ENCODE measurements at regions not wholly inside any gene's neighbourhood (a gene's known extent, or its start where the extent isn't known, plus 50 kb on each side); places are given as distances from the start of the nearest gene placed in this dataset.

DNA sequence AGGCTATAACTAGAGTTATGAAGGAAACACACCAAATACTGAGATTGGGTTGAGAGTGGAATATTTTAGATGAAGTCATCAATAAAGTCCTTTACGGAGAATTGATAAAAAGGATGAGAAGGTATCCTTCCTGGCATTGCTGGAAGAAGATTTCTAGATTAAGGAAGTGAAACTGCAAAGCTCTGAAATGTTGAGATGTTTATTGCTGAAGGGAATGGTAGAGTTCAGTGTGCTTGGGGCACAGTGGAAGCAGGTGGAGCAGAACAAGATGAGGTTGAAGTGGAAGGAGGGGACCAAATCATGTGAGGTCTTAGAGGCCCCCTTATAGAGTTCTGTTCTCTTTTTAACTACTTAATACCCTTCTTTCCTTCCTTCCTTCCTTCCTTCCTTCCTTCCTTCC, 848.5 kb downstream of the RAB28 start:
- DNase-seq (ENCODE audit: low spot score) (no peak), ATAC-seq (no peak)
- Mint-ChIP-seq H3K9me3 (peaks cover 21% of the 10 kb centered on the region), H3K4me3 (no peak overlapping the region), H3K27ac (no peak overlapping the region), H3K36me3 (ENCODE audit: low read depth) (peaks cover 19% of the 10 kb centered on the region; the same call in 2 of the 3 replicates), H3K27me3 (ENCODE audit: insufficient read depth, low read depth, poor library complexity) (no peaks in the 10 kb centered on the region), H3K4me1 (peaks cover 3% of the 10 kb centered on the region; the same call in 2 of the 3 replicates)
- no peaks in the 10 kb centered on the region for H3K79me2 ChIP-seq (replicated peaks; ENCODE audit: insufficient read depth)
- H4K20me1 ChIP-seq (replicated peaks; ENCODE audit: insufficient read depth) = no peaks in the 10 kb centered on the region
- H3K36me3 ChIP-seq (ENCODE audit: insufficient read depth) = peaks cover 10% of the 10 kb centered on the region; the same call in 1 of the 2 replicates
- H2AFZ ChIP-seq = no peak overlapping the region
- no peak overlapping the region for H3K4me2 ChIP-seq
- no peaks in the 10 kb centered on the region for H3K4me1 ChIP-seq (ENCODE audit: insufficient read depth)
- TF ChIP-seq, protein P1, sequence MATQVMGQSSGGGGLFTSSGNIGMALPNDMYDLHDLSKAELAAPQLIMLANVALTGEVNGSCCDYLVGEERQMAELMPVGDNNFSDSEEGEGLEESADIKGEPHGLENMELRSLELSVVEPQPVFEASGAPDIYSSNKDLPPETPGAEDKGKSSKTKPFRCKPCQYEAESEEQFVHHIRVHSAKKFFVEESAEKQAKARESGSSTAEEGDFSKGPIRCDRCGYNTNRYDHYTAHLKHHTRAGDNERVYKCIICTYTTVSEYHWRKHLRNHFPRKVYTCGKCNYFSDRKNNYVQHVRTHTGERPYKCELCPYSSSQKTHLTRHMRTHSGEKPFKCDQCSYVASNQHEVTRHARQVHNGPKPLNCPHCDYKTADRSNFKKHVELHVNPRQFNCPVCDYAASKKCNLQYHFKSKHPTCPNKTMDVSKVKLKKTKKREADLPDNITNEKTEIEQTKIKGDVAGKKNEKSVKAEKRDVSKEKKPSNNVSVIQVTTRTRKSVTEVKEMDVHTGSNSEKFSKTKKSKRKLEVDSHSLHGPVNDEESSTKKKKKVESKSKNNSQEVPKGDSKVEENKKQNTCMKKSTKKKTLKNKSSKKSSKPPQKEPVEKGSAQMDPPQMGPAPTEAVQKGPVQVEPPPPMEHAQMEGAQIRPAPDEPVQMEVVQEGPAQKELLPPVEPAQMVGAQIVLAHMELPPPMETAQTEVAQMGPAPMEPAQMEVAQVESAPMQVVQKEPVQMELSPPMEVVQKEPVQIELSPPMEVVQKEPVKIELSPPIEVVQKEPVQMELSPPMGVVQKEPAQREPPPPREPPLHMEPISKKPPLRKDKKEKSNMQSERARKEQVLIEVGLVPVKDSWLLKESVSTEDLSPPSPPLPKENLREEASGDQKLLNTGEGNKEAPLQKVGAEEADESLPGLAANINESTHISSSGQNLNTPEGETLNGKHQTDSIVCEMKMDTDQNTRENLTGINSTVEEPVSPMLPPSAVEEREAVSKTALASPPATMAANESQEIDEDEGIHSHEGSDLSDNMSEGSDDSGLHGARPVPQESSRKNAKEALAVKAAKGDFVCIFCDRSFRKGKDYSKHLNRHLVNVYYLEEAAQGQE (IDR thresholded peaks at IDR 0.05; ENCODE audit: unreplicated experiment) = no peak
- TF ChIP-seq POLR2AphosphoS5 (IDR thresholded peaks at IDR 0.05; ENCODE audit: low read depth) (no peak), STAT1 (IDR thresholded peaks at IDR 0.05; ENCODE audit: unreplicated experiment) (no peak), EZH2phosphoT487 (IDR thresholded peaks at IDR 0.05; ENCODE audit: unreplicated experiment) (no peak), CREB1 (CRISPR knock-in tag; IDR thresholded peaks at IDR 0.05; ENCODE audit: low read depth) (no peak), JUNB (IDR thresholded peaks at IDR 0.05; ENCODE audit: unreplicated experiment) (no peak), NANOG (IDR thresholded peaks at IDR 0.05; ENCODE audit: borderline replicate concordance) (no peak), ZNF114 (CRISPR knock-in tag; IDR thresholded peaks at IDR 0.05) (no peak), EZH2 (IDR thresholded peaks at IDR 0.05; ENCODE audit: low read depth, unreplicated experiment) (no peak)
- TF ChIP-seq, protein P2, sequence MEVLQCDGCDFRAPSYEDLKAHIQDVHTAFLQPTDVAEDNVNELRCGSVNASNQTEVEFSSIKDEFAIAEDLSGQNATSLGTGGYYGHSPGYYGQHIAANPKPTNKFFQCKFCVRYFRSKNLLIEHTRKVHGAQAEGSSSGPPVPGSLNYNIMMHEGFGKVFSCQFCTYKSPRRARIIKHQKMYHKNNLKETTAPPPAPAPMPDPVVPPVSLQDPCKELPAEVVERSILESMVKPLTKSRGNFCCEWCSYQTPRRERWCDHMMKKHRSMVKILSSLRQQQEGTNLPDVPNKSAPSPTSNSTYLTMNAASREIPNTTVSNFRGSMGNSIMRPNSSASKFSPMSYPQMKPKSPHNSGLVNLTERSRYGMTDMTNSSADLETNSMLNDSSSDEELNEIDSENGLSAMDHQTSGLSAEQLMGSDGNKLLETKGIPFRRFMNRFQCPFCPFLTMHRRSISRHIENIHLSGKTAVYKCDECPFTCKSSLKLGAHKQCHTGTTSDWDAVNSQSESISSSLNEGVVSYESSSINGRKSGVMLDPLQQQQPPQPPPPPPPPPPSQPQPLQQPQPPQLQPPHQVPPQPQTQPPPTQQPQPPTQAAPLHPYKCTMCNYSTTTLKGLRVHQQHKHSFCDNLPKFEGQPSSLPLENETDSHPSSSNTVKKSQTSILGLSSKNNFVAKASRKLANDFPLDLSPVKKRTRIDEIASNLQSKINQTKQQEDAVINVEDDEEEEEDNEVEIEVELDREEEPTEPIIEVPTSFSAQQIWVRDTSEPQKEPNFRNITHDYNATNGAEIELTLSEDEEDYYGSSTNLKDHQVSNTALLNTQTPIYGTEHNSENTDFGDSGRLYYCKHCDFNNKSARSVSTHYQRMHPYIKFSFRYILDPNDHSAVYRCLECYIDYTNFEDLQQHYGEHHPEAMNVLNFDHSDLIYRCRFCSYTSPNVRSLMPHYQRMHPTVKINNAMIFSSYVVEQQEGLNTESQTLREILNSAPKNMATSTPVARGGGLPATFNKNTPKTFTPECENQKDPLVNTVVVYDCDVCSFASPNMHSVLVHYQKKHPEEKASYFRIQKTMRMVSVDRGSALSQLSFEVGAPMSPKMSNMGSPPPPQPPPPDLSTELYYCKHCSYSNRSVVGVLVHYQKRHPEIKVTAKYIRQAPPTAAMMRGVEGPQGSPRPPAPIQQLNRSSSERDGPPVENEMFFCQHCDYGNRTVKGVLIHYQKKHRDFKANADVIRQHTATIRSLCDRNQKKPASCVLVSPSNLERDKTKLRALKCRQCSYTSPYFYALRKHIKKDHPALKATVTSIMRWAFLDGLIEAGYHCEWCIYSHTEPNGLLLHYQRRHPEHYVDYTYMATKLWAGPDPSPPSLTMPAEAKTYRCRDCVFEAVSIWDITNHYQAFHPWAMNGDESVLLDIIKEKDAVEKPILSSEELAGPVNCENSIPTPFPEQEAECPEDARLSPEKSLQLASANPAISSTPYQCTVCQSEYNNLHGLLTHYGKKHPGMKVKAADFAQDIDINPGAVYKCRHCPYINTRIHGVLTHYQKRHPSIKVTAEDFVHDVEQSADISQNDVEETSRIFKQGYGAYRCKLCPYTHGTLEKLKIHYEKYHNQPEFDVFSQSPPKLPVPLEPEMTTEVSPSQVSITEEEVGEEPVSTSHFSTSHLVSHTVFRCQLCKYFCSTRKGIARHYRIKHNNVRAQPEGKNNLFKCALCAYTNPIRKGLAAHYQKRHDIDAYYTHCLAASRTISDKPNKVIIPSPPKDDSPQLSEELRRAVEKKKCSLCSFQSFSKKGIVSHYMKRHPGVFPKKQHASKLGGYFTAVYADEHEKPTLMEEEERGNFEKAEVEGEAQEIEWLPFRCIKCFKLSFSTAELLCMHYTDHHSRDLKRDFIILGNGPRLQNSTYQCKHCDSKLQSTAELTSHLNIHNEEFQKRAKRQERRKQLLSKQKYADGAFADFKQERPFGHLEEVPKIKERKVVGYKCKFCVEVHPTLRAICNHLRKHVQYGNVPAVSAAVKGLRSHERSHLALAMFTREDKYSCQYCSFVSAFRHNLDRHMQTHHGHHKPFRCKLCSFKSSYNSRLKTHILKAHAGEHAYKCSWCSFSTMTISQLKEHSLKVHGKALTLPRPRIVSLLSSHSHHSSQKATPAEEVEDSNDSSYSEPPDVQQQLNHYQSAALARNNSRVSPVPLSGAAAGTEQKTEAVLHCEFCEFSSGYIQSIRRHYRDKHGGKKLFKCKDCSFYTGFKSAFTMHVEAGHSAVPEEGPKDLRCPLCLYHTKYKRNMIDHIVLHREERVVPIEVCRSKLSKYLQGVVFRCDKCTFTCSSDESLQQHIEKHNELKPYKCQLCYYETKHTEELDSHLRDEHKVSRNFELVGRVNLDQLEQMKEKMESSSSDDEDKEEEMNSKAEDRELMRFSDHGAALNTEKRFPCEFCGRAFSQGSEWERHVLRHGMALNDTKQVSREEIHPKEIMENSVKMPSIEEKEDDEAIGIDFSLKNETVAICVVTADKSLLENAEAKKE (CRISPR knock-in tag; IDR thresholded peaks at IDR 0.05) = no peak
- TF ChIP-seq, protein P3, sequence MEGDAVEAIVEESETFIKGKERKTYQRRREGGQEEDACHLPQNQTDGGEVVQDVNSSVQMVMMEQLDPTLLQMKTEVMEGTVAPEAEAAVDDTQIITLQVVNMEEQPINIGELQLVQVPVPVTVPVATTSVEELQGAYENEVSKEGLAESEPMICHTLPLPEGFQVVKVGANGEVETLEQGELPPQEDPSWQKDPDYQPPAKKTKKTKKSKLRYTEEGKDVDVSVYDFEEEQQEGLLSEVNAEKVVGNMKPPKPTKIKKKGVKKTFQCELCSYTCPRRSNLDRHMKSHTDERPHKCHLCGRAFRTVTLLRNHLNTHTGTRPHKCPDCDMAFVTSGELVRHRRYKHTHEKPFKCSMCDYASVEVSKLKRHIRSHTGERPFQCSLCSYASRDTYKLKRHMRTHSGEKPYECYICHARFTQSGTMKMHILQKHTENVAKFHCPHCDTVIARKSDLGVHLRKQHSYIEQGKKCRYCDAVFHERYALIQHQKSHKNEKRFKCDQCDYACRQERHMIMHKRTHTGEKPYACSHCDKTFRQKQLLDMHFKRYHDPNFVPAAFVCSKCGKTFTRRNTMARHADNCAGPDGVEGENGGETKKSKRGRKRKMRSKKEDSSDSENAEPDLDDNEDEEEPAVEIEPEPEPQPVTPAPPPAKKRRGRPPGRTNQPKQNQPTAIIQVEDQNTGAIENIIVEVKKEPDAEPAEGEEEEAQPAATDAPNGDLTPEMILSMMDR (conservative IDR thresholded peaks at IDR 0.05; ENCODE audit: low read depth in 2 of 2) = no peak
- TF ChIP-seq, protein P4, sequence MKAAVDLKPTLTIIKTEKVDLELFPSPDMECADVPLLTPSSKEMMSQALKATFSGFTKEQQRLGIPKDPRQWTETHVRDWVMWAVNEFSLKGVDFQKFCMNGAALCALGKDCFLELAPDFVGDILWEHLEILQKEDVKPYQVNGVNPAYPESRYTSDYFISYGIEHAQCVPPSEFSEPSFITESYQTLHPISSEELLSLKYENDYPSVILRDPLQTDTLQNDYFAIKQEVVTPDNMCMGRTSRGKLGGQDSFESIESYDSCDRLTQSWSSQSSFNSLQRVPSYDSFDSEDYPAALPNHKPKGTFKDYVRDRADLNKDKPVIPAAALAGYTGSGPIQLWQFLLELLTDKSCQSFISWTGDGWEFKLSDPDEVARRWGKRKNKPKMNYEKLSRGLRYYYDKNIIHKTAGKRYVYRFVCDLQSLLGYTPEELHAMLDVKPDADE (IDR thresholded peaks at IDR 0.05) = no peak
- no peak overlapping the region for H3K4me3 ChIP-seq
- H3K27me3 ChIP-seq (ENCODE audit: insufficient read depth) = no peaks in the 10 kb centered on the region
- H3F3A ChIP-seq (replicated peaks; ENCODE audit: low read depth) = no peaks in the 10 kb centered on the region
- 0 out of 2 replicates have a peak, but pooled peaks cover 3% of the 10 kb centered on the region for H3K9me2 ChIP-seq (ENCODE audit: insufficient read depth)
- no peak overlapping the region for H3K27ac ChIP-seq (ENCODE audit: low read depth)
